Tibial artery (tissue), 4 donors: ENCODE measurements at regions not wholly inside any gene's neighbourhood (a gene's known extent, or its start where the extent isn't known, plus 50 kb on each side); places are given as distances from the start of the nearest gene placed in this dataset.

Source experiments
- DNase-seq, 2 donors: peaks; one replicate each; pipeline ENCODE4 v3.0.0-alpha.2; 2019
- H3K27ac ChIP-seq, 2 donors: fragments of 200-600 bp; sonication (generic) in 1 of 2; 1 replicate in 1 of 2; 2 replicates in 1 of 2; pipeline ENCODE4 v1.5.1; 2018 to 2019; ENCODE audit warnings: mild to moderate bottlenecking in 1 of 2
- H3K27me3 ChIP-seq, 2 donors: fragments of 200-600 bp; sonication (generic) in 1 of 2; one replicate each; pipeline versions ENCODE4 v1.5.1 to v1.6.0; 2016 to 2019
- H3K36me3 ChIP-seq, 3 donors: fragments of 200-600 bp; sonication (generic) in 2 of 3; one replicate each; pipeline ENCODE4 v1.5.1; 2016 to 2019; ENCODE audit warnings: mild to moderate bottlenecking in 2 of 3
- H3K4me1 ChIP-seq, 4 donors: fragments of 200-600 bp; sonication (generic) in 2 of 4; 1 replicate in 3 of 4; 2 replicates in 1 of 4; pipeline ENCODE4 v1.5.1; 2016 to 2019
- H3K4me3 ChIP-seq, 2 donors: fragments of 200-600 bp; sonication (generic) in 1 of 2; 1 replicate in 1 of 2; 2 replicates in 1 of 2; pipeline ENCODE4 v1.5.1; 2018 to 2019; ENCODE audit warnings: mild to moderate bottlenecking in 2 of 2
- H3K9me3 ChIP-seq, 3 donors: fragments of 200-600 bp; sonication (generic) in 1 of 3; one replicate each; pipeline ENCODE4 v1.5.1; 2016 to 2019
- intact Hi-C: fragments of 100-400 bp; cut with DNase I; formaldehyde crosslinking; loops from one replicate; pipeline ENCODE4 v1.15.0; 2023; ENCODE audit warnings: low total_unique reads
- TF ChIP-seq, protein P1 (sequence below), 2 experiments: fragments of 200-600 bp in 1 of 2; fragments of 450-650 bp in 1 of 2; IDR thresholded peaks; one replicate each; pipeline ENCODE4 v1.5.1; 2017 to 2019; ENCODE audit warnings: antibody characterized with exemption in 2 of 2, mild to moderate bottlenecking in 1 of 2, moderate library complexity in 1 of 2

DNA sequence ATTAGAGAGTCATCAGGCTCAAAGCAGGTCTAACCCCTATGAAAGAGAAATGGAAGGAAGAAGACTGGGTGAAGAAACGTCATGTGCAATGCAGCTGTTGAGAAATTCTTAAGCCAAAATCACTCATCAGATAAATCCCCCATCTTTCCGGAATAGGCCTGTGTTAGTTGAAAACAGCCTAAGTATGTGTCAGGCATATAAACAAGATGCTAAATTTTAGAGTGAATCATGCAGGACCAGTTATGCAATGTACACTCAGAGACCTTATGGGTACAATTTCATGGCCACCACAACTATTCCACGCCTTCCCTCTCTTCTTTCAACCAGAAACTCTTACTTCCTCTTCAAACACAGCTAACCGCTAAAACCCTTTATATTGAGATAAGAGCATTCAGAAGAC lies 717.7 kb upstream of the ATXN8OS start:
- H3K9me3 ChIP-seq, result no peaks in the 10 kb centered on the region
- no peaks in the 10 kb centered on the region for H3K27me3 ChIP-seq
- H3K27ac ChIP-seq, result no peak overlapping the region
- no peaks in the 10 kb centered on the region for H3K36me3 ChIP-seq
- no peaks in the 10 kb centered on the region for H3K4me1 ChIP-seq
- intact Hi-C loops, result no loop called here
- DNase-seq, result no peak
- H3K4me3 ChIP-seq, result no peak overlapping the region
- TF ChIP-seq, protein P1, sequence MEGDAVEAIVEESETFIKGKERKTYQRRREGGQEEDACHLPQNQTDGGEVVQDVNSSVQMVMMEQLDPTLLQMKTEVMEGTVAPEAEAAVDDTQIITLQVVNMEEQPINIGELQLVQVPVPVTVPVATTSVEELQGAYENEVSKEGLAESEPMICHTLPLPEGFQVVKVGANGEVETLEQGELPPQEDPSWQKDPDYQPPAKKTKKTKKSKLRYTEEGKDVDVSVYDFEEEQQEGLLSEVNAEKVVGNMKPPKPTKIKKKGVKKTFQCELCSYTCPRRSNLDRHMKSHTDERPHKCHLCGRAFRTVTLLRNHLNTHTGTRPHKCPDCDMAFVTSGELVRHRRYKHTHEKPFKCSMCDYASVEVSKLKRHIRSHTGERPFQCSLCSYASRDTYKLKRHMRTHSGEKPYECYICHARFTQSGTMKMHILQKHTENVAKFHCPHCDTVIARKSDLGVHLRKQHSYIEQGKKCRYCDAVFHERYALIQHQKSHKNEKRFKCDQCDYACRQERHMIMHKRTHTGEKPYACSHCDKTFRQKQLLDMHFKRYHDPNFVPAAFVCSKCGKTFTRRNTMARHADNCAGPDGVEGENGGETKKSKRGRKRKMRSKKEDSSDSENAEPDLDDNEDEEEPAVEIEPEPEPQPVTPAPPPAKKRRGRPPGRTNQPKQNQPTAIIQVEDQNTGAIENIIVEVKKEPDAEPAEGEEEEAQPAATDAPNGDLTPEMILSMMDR (IDR thresholded peaks at IDR 0.05), result no peak

DNA sequence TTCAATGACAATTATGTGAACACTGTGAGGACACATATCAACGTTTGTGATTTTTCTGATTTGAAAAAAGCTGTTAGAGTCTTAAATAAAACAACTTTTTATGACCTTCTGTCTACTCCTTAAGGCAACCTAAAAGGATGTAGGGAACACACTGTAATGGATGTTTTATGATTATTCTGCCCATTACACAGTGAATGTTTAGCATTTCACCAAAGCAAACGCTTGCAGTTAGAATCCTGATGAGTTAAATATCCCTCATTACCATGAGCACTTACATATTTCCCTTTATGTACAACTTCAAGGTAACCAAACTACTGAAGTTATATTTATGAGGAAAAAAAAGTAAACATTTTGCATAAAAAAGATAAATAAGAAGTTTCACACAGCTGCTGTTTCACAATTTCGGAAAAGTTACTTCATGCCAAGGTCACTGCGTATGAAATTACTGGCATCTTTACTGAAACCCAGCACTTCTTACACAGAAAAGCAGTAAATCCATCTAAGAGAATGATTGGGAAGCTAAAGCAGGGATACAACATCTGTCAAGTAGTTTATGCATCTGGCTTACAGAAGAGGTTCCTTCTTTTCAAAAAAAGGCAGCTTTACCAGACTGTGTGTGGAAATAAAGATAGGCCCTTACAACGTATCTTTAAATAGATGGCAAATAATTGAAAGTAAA lies 733.7 kb upstream of the ATXN8OS start:
- H3K4me3 ChIP-seq, result no peak overlapping the region
- intact Hi-C loops, result no loop called here
- H3K27me3 ChIP-seq, result no peaks in the 10 kb centered on the region
- TF ChIP-seq, protein P1 (IDR thresholded peaks at IDR 0.05), result no peak
- no peak overlapping the region for H3K27ac ChIP-seq
- DNase-seq, result no peak
- H3K9me3 ChIP-seq, result peaks cover 0 to 2% (median 0%) of the 10 kb centered on the region in 3 donors
- no peaks in the 10 kb centered on the region for H3K4me1 ChIP-seq
- no peaks in the 10 kb centered on the region for H3K36me3 ChIP-seq

DNA sequence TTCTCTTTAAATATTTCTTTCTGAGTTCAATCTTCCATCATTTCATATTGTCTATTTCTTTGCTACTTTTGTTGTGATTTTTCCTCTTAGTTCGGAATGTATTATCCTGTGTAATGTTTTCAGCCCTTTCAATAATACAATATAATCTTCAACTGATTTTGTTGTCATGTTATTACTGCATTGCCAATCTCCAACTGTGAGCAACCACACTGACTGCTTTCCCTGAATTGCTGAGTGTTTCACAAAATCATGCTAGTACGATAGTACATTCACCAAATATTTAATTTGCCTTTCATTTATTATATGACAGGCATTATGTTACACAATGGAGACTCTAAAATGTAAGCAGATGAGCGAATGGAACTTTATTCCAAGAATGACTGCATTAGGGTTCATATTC lies 744.3 kb upstream of the ATXN8OS start:
- Histone ChIP-seq H3K9me3 (no peaks in the 10 kb centered on the region), H3K36me3 (no peaks in the 10 kb centered on the region), H3K4me1 (no peaks in the 10 kb centered on the region), H3K27me3 (no peaks in the 10 kb centered on the region), H3K27ac (no peak overlapping the region), H3K4me3 (no peak overlapping the region)
- no peak for DNase-seq
- intact Hi-C loops, result no loop called here
- TF ChIP-seq, protein P1 (IDR thresholded peaks at IDR 0.05), result no peak

DNA sequence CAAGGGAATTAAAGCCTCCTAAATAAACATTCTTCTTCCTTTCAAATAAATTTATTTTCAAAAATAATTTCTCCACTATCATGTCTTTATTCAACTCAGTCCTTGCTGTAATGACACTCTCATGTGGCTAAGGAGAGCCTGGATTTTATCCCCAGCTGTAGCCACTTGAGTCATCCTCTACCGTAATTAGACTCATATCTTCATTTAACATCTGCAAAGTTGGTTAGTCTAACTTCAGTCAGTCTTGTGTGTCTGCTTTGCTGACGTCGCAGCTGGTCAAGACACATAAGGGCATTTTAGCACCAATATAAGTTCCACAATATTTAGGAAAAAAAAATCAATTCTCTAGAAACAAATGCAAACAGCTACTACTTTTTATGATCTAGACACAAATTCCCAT lies 776.4 kb upstream of the ATXN8OS start:
- Histone ChIP-seq H3K9me3 (no peaks in the 10 kb centered on the region), H3K4me3 (no peak overlapping the region), H3K27ac (no peak overlapping the region), H3K27me3 (no peaks in the 10 kb centered on the region), H3K4me1 (no peaks in the 10 kb centered on the region), H3K36me3 (no peaks in the 10 kb centered on the region)
- TF ChIP-seq, protein P1 (IDR thresholded peaks at IDR 0.05), result no peak
- DNase-seq, result no peak
- intact Hi-C loops, result no loop called here

DNA sequence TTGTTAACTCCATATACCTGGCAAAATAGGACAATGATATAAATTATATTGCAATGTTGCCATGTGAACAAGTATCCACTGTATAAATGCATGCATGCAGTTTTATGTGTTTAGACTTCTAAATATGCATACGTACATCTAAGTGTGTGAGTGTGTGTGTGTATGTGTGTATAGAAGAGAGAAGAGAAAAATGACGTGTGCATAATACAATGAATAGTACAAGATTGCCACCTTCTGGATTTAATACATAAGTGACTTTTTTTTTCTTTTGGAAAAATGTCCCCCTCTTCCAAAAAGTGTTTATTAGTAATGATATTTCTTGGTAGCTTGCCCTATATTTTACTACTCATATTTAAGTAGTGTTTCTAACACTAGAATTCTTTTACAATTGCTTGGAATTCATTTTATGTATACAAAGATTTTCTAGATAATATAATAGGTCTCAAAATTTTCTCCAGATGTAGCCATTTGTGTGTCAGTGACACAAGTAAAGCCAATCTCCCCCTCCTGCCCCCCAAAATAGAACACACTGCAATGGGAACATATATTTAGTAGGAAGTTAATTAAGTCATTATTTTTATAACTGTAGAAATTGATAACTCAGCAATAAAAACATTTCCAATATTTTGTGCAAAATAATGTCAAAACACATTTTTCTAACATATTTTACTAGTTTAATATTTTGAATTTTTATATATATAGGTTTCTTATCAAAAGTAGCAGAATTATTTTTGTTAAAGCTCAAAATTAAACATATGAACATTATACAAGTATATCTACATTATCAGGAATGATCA lies 783.3 kb upstream of the ATXN8OS start:
- no peaks in the 10 kb centered on the region for H3K4me1 ChIP-seq
- TF ChIP-seq, protein P1 (IDR thresholded peaks at IDR 0.05), result no peak
- no peak for DNase-seq
- no peak overlapping the region for H3K27ac ChIP-seq
- H3K36me3 ChIP-seq, result no peaks in the 10 kb centered on the region
- H3K9me3 ChIP-seq, result no peaks in the 10 kb centered on the region
- H3K27me3 ChIP-seq, result no peaks in the 10 kb centered on the region
- intact Hi-C loops, result no loop called here
- no peak overlapping the region for H3K4me3 ChIP-seq
